NCI-H748 (cell line): ENCODE measurements at regions not wholly inside any gene's neighbourhood (a gene's known extent, or its start where the extent isn't known, plus 50 kb on each side); places are given as distances from the start of the nearest gene placed in this dataset.

Experiments used
- DNase-seq: peaks from one replicate; lab custom pipeline; 2025; ENCODE audit not compliant: unreplicated experiment; lab: John Stamatoyannopoulos, UW

- DNase-seq: peak; percentile 33
Measured at GRCh38 chr1:193727850-193728249, 541.4 kb upstream of the B3GALT2 start.

GRCh38 chr1:193726722-193727121, 540.3 kb upstream of the B3GALT2 start:
- no peak for DNase-seq

- DNase-seq: no peak
Measured at GRCh38 chr1:193712392-193712791, 526.0 kb upstream of the B3GALT2 start.

- no peak for DNase-seq
Measured at GRCh38 chr1:193709607-193710006, 523.2 kb upstream of the B3GALT2 start.

- no peak for DNase-seq
Measured at GRCh38 chr1:193707271-193708021, 521.0 kb upstream of the B3GALT2 start.

- DNase-seq: no peak
Measured at GRCh38 chr1:193706766-193707165, 520.4 kb upstream of the B3GALT2 start.

- no peak for DNase-seq
Measured at GRCh38 chr1:193705554-193705981, 519.2 kb upstream of the B3GALT2 start.

- DNase-seq: no peak
Measured at GRCh38 chr1:193703655-193704054, 517.2 kb upstream of the B3GALT2 start.

- no peak for DNase-seq
Measured at GRCh38 chr1:193703121-193703520, 516.7 kb upstream of the B3GALT2 start.

- DNase-seq: no peak
Measured at GRCh38 chr1:193701759-193702158, 515.3 kb upstream of the B3GALT2 start.

- DNase-seq: no peak
Measured at GRCh38 chr1:193700710-193701355, 514.4 kb upstream of the B3GALT2 start.

- no peak for DNase-seq
Measured at GRCh38 chr1:193699261-193699660, 512.8 kb upstream of the B3GALT2 start.

- DNase-seq: no peak
Measured at GRCh38 chr1:193697776-193698175, 511.4 kb upstream of the B3GALT2 start.

- DNase-seq: no peak
Measured at GRCh38 chr1:193697115-193697762, 510.8 kb upstream of the B3GALT2 start.

- no peak for DNase-seq
Measured at GRCh38 chr1:193694741-193695140, 508.3 kb upstream of the B3GALT2 start.

GRCh38 chr1:193685986-193686385, 499.6 kb upstream of the B3GALT2 start:
- no peak for DNase-seq

GRCh38 chr1:193681422-193681821, 495.0 kb upstream of the B3GALT2 start:
- no peak for DNase-seq

GRCh38 chr1:193680924-193681316, 494.5 kb upstream of the B3GALT2 start:
- DNase-seq: no peak

GRCh38 chr1:193680247-193680923, 494.0 kb upstream of the B3GALT2 start:
- DNase-seq: no peak

GRCh38 chr1:193677874-193678273, 491.5 kb upstream of the B3GALT2 start:
- no peak for DNase-seq

GRCh38 chr1:193676996-193677549, 490.7 kb upstream of the B3GALT2 start:
- DNase-seq: no peak
